IPS-20b (cell line): ENCODE measurements at regions not wholly inside any gene's neighbourhood (a gene's known extent, or its start where the extent isn't known, plus 50 kb on each side); places are given as distances from the start of the nearest gene placed in this dataset.
"Not testable (repeated sequence)": the region's sequence is repeated elsewhere in the genome, so short reads cannot be mapped to it uniquely, and the experiment has no call there.

Experiments
- H3K27ac ChIP-seq: one replicate; pipeline ENCODE4 v1.5.1; 2013; ENCODE audit warnings: low read length
- H3K27me3 ChIP-seq: 2 replicates; pipeline ENCODE4 v1.6.1; 2013; ENCODE audit warnings: mild to moderate bottlenecking, low read length, inconsistent platforms; ENCODE audit not compliant: insufficient read depth
- H3K36me3 ChIP-seq: 2 replicates; pipeline ENCODE4 v1.6.1; 2013; ENCODE audit warnings: low read depth, mild to moderate bottlenecking, inconsistent platforms, low read length, moderate library complexity; ENCODE audit not compliant: insufficient read depth
- H3K4me1 ChIP-seq: 2 replicates; pipeline ENCODE4 v1.6.1; 2013; ENCODE audit warnings: mild to moderate bottlenecking, control low read depth, inconsistent platforms, low read length, moderate library complexity; ENCODE audit not compliant: insufficient read depth
- H3K4me3 ChIP-seq: 2 replicates; pipeline ENCODE4 v1.5.1; 2013; ENCODE audit warnings: mild to moderate bottlenecking, low read length, inconsistent platforms
- H3K9ac ChIP-seq: 2 replicates; pipeline ENCODE4 v1.6.1; 2013; ENCODE audit warnings: low read depth, mild to moderate bottlenecking, inconsistent platforms, low read length, moderate library complexity
- H3K9me3 ChIP-seq: 2 replicates; pipeline ENCODE4 v1.6.1; 2013; ENCODE audit warnings: mild to moderate bottlenecking, low read depth, low read length, inconsistent platforms; ENCODE audit not compliant: insufficient read depth

GRCh38 chr21:35565204-35565611 lies 495.1 kb downstream of the SETD4 start:
- Histone ChIP-seq H3K9ac (no peak overlapping the region), H3K27ac (no peak overlapping the region), H3K27me3 (no peaks in the 10 kb centered on the region), H3K9me3 (peaks cover 5% of the 10 kb centered on the region), H3K36me3 (no peaks in the 10 kb centered on the region), H3K4me1 (peaks cover 7% of the 10 kb centered on the region; the same call in 1 of the 2 replicates), H3K4me3 (no peak overlapping the region)

- Histone ChIP-seq H3K27me3 (no peaks in the 10 kb centered on the region), H3K9ac (no peak overlapping the region), H3K27ac (no peak overlapping the region), H3K36me3 (no peaks in the 10 kb centered on the region), H3K4me1 (peaks cover 7% of the 10 kb centered on the region; the same call in 1 of the 2 replicates), H3K9me3 (peaks cover 5% of the 10 kb centered on the region), H3K4me3 (no peak overlapping the region)
These were observed 496.4 kb downstream of the SETD4 start for GRCh38 chr21:35563885-35564451.

- H3K36me3 ChIP-seq: no peaks in the 10 kb centered on the region
- H3K27me3 ChIP-seq: no peaks in the 10 kb centered on the region
- H3K4me3 ChIP-seq: no peak overlapping the region
- H3K27ac ChIP-seq: no peak overlapping the region
- H3K4me1 ChIP-seq: peaks cover 7% of the 10 kb centered on the region; the same call in 1 of the 2 replicates
- no peak overlapping the region for H3K9ac ChIP-seq
- peaks cover 5% of the 10 kb centered on the region for H3K9me3 ChIP-seq
These were observed 497.4 kb downstream of the SETD4 start for GRCh38 chr21:35562876-35563275.

DNA sequence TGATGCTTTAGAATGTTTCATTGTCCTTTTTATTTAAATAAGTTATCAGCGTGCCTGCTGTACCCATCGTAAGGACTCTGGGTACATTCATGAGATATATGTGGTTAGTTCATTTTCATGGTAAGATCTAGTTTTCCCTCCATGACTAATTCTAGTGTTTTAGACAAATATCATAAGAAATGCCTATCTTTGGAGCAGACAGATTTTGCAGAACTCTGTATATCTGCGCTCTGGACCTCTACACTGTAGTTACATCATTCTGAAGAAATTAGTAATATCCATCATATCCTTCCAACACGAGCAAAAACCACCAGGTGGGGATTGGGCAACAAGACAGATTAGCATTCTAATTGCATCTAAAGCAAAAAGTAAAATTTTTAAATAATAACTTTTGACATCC lies 499.2 kb downstream of the SETD4 start:
- Histone ChIP-seq H3K27me3 (no peaks in the 10 kb centered on the region), H3K4me3 (no peak overlapping the region), H3K36me3 (no peaks in the 10 kb centered on the region), H3K9me3 (no peaks in the 10 kb centered on the region), H3K9ac (no peak overlapping the region), H3K27ac (no peak overlapping the region), H3K4me1 (peaks cover 7% of the 10 kb centered on the region; the same call in 1 of the 2 replicates)

DNA sequence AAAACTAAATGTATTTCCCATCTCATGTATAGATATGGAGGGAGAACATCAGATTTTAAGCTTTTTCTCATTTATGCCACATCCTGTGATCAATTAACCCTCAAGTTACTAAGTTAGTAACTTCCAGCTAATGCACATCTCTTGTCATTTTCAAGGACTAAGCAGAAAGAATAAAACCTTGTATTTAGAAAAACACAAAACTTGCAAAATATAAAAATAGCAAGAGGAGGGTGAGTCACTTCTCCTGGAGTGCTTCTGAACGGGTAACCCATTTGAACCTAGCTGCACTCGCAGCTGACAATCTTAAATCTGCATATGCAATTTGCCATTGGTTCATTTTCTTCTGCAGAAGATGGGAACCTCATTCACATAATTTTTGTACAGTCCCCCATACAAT lies 500.5 kb downstream of the SETD4 start:
- no peak overlapping the region for H3K4me3 ChIP-seq

DNA sequence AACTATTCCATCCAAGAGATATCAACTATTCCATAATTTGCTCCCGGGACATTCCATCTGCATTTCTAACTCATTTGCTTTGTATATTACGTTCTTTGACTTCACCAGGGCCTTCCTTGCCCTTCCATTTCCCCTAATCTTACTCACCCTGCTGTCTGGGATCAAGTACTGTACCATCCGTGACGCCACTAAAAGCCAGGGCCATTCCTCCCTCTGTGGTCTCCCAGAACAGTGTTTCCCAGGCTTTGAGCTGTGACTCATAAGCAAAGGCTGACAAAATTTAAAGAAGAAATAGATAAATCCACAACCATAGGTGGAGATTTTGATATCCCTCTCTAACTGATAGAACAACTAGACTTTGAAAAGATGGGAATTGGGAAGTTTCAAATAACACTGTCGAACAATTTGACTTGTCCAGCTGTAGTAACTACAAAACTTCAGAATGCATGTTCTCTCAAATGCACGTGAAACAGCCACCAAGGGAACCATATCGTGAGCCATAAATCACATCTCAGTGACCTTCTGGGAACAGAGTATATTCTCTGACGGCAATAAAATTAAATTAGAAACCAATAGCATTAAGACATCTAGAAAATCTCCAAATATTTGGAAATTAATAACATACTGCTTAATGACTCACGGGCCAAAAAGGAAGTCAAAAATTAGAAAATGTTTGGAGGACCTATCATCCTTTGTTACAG lies 501.0 kb downstream of the SETD4 start:
- H3K36me3 ChIP-seq: no peaks in the 10 kb centered on the region
- no peak overlapping the region for H3K9ac ChIP-seq
- H3K4me1 ChIP-seq: no peaks in the 10 kb centered on the region
- no peaks in the 10 kb centered on the region for H3K27me3 ChIP-seq
- no peaks in the 10 kb centered on the region for H3K9me3 ChIP-seq
- no peak overlapping the region for H3K27ac ChIP-seq
- no peak overlapping the region for H3K4me3 ChIP-seq

More for the DNA sequence above, 500.5 kb downstream of the SETD4 start:
- no peak overlapping the region for H3K9ac ChIP-seq
- no peak overlapping the region for H3K27ac ChIP-seq
- no peaks in the 10 kb centered on the region for H3K36me3 ChIP-seq
- H3K27me3 ChIP-seq: no peaks in the 10 kb centered on the region
- H3K9me3 ChIP-seq: no peaks in the 10 kb centered on the region
- no peaks in the 10 kb centered on the region for H3K4me1 ChIP-seq

DNA sequence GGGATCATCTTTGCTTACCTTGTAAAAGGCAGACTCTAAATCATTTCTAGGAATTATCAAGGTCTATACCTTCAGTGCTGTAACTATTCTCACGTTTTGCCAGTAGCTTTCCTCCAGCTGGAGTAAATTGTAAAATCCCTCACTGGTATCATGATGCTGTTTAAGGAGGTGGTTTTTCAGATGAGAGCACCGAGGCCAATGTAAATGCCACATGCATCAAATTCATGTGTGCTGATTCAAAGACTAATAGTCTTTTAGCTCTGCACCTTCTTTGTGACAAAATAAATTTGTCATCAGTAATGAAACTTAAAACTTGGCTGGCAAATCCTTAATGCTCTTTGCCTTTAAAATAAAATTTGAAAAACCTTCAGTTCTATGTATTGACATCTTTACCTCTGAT lies 503.8 kb downstream of the SETD4 start:
- no peak overlapping the region for H3K27ac ChIP-seq
- H3K9ac ChIP-seq: no peak overlapping the region
- H3K9me3 ChIP-seq: no peaks in the 10 kb centered on the region
- H3K4me1 ChIP-seq: no peaks in the 10 kb centered on the region
- H3K4me3 ChIP-seq: no peak overlapping the region
- H3K27me3 ChIP-seq: no peaks in the 10 kb centered on the region
- H3K36me3 ChIP-seq: no peaks in the 10 kb centered on the region

DNA sequence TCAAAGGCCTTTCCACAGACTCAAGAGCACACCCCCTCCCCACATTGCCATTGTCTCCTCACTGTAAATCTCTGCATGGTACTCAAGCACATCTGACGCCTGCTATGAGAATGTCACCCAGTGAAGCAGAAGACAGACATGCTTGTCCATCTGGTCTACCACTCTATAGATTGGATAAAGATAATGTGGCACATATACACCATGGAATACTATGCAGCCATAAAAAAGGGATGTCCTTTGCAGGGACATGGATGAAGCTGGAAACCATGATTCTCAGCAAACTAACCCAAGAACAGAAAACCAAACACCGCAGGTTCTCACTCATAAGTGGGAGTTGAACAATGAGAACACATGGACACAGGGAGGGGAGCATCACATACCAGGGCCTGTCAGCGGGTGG lies 503.4 kb upstream of the RUNX1 start:
- not testable (repeated sequence) for H3K9me3 ChIP-seq, H3K4me1 ChIP-seq, H3K9ac ChIP-seq, H3K27me3 ChIP-seq, H3K36me3 ChIP-seq, H3K4me3 ChIP-seq, H3K27ac ChIP-seq

DNA sequence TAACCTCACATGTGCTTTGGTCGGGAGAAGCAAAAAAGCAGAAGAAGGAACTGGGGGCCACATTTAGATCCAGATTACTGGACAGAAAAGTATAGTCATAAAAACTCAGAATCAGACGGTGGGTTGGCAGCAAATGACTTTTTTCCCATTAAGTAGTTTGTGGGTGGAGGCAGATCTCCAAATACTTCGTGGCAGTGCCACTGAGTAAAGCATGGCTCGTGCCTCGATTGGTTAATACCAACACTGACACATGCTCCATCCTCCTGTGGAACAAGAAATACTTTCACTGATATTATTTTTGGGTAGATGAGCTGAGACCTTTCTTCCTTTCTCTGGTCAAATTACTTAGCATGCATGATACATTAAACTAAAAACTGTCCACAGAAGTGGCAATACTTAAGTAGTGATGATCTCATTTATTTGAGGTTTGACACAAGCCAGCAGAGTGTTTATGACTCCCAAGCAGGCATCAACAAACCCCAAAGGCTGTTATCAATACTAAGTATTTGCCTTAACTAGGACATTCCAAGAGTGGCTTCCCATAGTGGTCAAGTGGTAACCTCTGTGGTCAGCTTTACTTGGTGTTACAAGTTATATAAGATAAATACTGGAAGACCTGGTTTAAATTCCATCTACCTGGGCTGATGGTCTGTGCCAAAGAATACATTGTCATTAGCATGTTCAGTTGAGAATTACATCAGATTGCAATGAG lies 500.0 kb upstream of the RUNX1 start:
- Histone ChIP-seq H3K4me1 (no peaks in the 10 kb centered on the region), H3K27me3 (no peaks in the 10 kb centered on the region), H3K9ac (no peak overlapping the region), H3K9me3 (no peaks in the 10 kb centered on the region), H3K4me3 (no peak overlapping the region), H3K36me3 (no peaks in the 10 kb centered on the region), H3K27ac (no peak overlapping the region)

DNA sequence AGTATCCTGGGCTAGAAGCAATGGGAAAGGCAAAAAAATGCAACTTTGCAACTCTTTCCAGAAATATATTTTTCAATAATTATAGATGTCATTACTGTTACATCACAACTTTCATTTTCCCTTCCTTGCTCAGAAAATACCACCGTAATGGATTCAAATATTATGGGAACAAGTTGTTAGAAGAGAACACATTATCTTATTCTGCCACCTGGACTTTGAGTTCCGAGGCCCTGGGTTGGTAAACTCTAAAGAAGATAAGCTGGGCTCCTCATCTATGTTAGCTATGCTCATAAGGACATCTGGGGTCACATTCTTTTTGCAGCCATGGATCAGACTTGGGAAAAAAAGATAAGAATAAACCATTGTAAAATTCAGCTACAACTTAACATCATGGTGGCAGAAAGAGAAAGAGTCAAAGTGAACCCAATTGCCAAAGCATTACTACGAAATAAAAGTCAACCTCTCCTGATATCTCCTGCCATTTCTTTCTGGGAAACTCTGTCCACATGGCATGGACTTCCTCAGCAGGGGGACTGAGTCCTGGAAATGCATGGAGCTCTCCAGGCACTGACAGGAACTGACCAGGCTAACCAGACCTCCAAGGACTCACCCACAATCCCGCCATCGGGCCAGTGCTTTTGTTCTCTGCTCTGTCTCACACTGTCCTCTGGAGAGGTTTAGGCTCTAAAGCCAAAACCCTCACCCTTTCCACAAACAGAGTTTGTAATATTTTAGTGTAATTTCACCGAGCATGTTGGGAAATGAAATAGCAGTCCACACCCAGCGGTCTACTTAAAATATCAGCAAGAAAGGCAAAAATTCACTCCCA lies 499.1 kb upstream of the RUNX1 start:
- no peak overlapping the region for H3K9ac ChIP-seq
- no peaks in the 10 kb centered on the region for H3K9me3 ChIP-seq
- no peak overlapping the region for H3K27ac ChIP-seq
- no peak overlapping the region for H3K4me3 ChIP-seq
- H3K27me3 ChIP-seq: no peaks in the 10 kb centered on the region
- no peaks in the 10 kb centered on the region for H3K36me3 ChIP-seq
- H3K4me1 ChIP-seq: no peaks in the 10 kb centered on the region

GRCh38 chr21:35543746-35544145 lies 494.6 kb upstream of the RUNX1 start:
- Histone ChIP-seq H3K4me1 (no peaks in the 10 kb centered on the region), H3K9me3 (no peaks in the 10 kb centered on the region), H3K4me3 (no peak overlapping the region), H3K9ac (no peak overlapping the region), H3K27me3 (no peaks in the 10 kb centered on the region), H3K36me3 (no peaks in the 10 kb centered on the region), H3K27ac (no peak overlapping the region)
